ENCODE measurements at regions not wholly inside any gene's neighbourhood (a gene's known extent, or its start where the extent isn't known, plus 50 kb on each side); places are given as distances from the start of the nearest gene placed in this dataset.

DNA sequence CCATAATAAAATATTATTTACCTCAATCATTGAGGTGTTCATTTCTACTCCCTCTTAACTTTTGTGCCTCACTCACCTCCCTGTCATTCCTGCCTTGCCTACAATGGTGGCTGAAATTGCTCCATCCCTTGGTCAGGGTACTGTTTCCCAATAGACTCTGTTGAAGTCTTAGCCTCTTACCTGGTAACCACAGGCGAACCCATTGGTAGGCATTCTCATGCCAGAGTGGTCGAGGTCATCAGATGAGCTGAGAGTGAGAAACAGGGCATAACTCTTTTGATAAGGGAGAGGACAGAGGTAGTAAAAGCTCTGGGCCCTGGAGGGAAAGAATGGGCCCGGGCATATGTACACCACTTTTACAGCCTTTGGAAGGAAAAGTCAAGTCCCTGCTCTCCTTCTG lies 265.6 kb downstream of the ARRDC4 start:
- Histone ChIP-seq H3K4me3 (no peak overlapping the region), H3K27ac (no peak overlapping the region), H3K36me3 (no peaks in the 10 kb centered on the region), H3K9me3 (no peaks in the 10 kb centered on the region), H3K4me1 (no peaks in the 10 kb centered on the region), H3K27me3 (no peaks in the 10 kb centered on the region)
- intact Hi-C loops (cut with DNase I) = no loop called here
- FAIRE-seq (no peak), ATAC-seq (no peak), DNase-seq (no peak)
- TF ChIP-seq, protein P1, sequence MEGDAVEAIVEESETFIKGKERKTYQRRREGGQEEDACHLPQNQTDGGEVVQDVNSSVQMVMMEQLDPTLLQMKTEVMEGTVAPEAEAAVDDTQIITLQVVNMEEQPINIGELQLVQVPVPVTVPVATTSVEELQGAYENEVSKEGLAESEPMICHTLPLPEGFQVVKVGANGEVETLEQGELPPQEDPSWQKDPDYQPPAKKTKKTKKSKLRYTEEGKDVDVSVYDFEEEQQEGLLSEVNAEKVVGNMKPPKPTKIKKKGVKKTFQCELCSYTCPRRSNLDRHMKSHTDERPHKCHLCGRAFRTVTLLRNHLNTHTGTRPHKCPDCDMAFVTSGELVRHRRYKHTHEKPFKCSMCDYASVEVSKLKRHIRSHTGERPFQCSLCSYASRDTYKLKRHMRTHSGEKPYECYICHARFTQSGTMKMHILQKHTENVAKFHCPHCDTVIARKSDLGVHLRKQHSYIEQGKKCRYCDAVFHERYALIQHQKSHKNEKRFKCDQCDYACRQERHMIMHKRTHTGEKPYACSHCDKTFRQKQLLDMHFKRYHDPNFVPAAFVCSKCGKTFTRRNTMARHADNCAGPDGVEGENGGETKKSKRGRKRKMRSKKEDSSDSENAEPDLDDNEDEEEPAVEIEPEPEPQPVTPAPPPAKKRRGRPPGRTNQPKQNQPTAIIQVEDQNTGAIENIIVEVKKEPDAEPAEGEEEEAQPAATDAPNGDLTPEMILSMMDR (IDR thresholded peaks at IDR 0.05) = no peak
- WGBS, 2 donors = 50 to 72% methylated on average over 3 of the region's 3 CpGs

DNA sequence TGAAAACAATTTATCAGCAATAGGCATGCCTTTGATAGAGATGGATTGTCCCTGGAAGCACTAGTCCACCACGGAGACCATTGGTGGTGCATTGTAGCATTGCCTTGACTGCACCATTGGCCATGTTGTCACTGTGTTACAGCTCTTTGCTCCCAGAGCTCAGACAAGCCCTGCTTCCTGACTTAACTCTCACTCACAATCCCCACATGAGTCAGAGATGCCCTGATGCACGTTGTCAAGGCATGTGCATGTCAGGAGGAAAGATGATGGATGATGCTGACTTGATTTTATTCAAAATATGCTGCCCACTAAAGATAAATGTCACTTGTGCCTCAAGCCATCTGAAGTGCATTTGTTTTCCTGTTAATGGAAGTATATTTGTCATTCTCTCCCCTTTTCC lies 266.1 kb downstream of the ARRDC4 start:
- Histone ChIP-seq H3K9me3 (no peaks in the 10 kb centered on the region), H3K27me3 (no peaks in the 10 kb centered on the region), H3K27ac (no peak overlapping the region), H3K4me1 (no peaks in the 10 kb centered on the region), H3K4me3 (no peak overlapping the region), H3K36me3 (no peaks in the 10 kb centered on the region)
- DNase-seq = no peak
- FAIRE-seq = no peak
- TF ChIP-seq, protein P1 (IDR thresholded peaks at IDR 0.05) = no peak
- WGBS, 2 donors = 34 to 38% methylated on average over 2 of the region's 2 CpGs
- no peak for ATAC-seq
- intact Hi-C loops (cut with DNase I) = no loop called here

DNA sequence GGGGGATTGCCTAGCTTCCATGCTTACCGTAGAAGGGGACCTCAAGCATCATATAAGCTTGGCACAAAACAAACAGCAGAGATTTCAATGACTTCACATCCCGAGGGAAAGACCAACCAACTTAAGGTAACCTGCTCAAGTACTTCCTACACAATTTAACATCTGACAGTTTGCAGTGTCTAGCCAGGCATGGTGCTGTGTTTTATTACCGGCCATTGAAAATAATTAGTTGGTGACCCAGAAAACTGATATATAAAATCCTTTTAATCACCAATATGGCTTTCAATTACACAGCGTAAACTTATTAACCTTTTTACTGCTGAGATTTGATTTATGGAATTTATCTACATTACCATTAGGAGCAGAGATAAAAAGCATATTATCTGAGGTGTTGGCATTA lies 268.3 kb downstream of the ARRDC4 start:
- 29 to 48% methylated on average over 4 of the region's 4 CpGs for WGBS, 2 donors
- FAIRE-seq (no peak), ATAC-seq (no peak), DNase-seq (no peak)
- intact Hi-C loops (cut with DNase I) = no loop called here
- Histone ChIP-seq H3K27me3 (no peaks in the 10 kb centered on the region), H3K9me3 (no peaks in the 10 kb centered on the region), H3K36me3 (no peaks in the 10 kb centered on the region), H3K27ac (no peak overlapping the region), H3K4me3 (no peak overlapping the region), H3K4me1 (no peaks in the 10 kb centered on the region)
- TF ChIP-seq, protein P1 (IDR thresholded peaks at IDR 0.05) = no peak

DNA sequence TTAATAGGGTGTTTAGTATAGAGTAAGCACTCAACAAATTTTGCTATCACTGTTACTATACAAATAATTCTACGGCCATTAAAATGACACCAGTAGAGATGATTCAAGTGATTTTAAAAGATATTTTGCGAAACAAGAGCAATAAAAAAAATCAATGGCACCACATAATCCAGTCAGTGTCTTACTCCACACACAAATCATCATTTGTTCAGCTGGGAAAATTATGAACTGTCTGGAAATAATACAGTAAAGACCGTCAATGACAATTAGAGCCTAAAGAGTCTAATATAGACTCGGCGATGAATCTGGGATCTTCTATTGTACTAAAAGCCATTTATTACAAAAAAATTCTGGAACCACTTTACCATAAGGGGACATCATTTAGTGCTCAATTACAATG lies 270.5 kb downstream of the ARRDC4 start:
- Histone ChIP-seq H3K9me3 (no peaks in the 10 kb centered on the region), H3K27ac (no peak overlapping the region), H3K4me3 (no peak overlapping the region), H3K36me3 (no peaks in the 10 kb centered on the region), H3K4me1 (no peaks in the 10 kb centered on the region), H3K27me3 (no peaks in the 10 kb centered on the region)
- ATAC-seq (no peak), FAIRE-seq (no peak), DNase-seq (no peak)
- TF ChIP-seq, protein P1 (IDR thresholded peaks at IDR 0.05) = no peak
- intact Hi-C loops (cut with DNase I) = no loop called here
- WGBS, 2 donors = 64 to 84% methylated on average over 5 of the region's 5 CpGs

DNA sequence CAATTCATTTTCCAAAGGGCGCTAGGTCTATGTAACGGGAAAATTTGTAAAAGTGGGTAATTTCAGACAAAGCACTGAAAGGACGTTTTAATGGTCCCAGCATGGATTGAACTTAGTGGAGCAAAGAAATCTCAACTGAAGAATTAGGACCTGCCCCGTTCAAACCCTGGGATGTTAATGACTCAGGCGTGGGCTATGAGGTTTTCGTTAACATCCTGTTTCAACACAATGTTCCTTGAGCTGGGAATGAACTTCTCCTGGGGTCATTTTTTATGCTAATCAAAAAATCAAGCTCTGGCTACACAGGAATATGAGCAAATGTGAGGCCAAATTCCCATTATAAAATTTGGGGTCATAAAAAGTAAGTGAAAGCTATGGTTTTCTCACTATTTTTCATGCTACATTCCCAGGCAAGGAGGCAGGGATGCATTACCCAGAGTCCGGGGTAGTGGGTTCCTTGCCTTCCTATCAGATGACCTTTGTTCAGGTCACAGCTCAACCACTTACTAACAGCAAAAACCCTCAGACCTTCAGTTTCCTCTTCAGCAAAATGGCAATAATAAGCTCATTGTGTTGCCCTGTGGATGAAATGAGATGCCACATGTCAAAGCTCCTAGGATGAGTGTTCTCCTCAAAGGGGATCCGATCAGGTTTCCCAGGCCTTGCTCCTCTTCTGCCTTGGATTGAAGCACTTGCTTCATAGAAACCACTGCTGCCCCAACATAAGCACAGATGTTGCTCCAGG lies 271.4 kb downstream of the ARRDC4 start:
- no peak for FAIRE-seq
- H3K27ac ChIP-seq = no peak overlapping the region
- intact Hi-C loops (cut with DNase I) = no loop called here
- no peaks in the 10 kb centered on the region for H3K27me3 ChIP-seq
- TF ChIP-seq, protein P1 (IDR thresholded peaks at IDR 0.05) = no peak
- H3K36me3 ChIP-seq = no peaks in the 10 kb centered on the region
- 61 to 75% methylated on average over 8 of the region's 8 CpGs for WGBS, 2 donors
- DNase-seq = no peak
- H3K4me3 ChIP-seq = no peak overlapping the region
- no peaks in the 10 kb centered on the region for H3K9me3 ChIP-seq
- no peak for ATAC-seq
- no peaks in the 10 kb centered on the region for H3K4me1 ChIP-seq
